ENCODE measurements at regions not wholly inside any gene's neighbourhood (a gene's known extent, or its start where the extent isn't known, plus 50 kb on each side); places are given as distances from the start of the nearest gene placed in this dataset.

GRCh38 chr5:107790671-107791070, 119.9 kb upstream of the EFNA5 start:
- no peak for DNase-seq
- Mint-ChIP-seq H3K9me3 (ENCODE audit: unreplicated experiment) (peaks cover 6% of the 10 kb centered on the region), H3K4me3 (ENCODE audit: unreplicated experiment) (no peak overlapping the region), H3K27ac (ENCODE audit: unreplicated experiment) (no peak overlapping the region), H3K4me1 (ENCODE audit: low read depth, unreplicated experiment) (no peaks in the 10 kb centered on the region), H3K27me3 (ENCODE audit: insufficient read depth, unreplicated experiment) (peaks cover 1% of the 10 kb centered on the region), H3K36me3 (ENCODE audit: insufficient read depth, unreplicated experiment) (no peaks in the 10 kb centered on the region)
- Histone ChIP-seq H3K27me3 (replicated peaks; ENCODE audit: control insufficient read depth, insufficient read depth, low read length) (no peaks in the 10 kb centered on the region), H3K9me3 (no peaks in the 10 kb centered on the region), H3K4me1 (no peaks in the 10 kb centered on the region; the same call in 1 of the 2 replicates), H3K36me3 (ENCODE audit: control insufficient read depth, insufficient read depth, low read length) (no peaks in the 10 kb centered on the region), H3K4me3 (ENCODE audit: low read depth, low read length) (no peak overlapping the region)
- ChIA-PET POLR2A (no interaction called here), CTCF (no interaction called here)
- no peak for TF ChIP-seq CTCF (IDR thresholded peaks at IDR 0.05; ENCODE audit: insufficient read depth in 1 of 2, low read depth in 1 of 2, low read length in 1 of 2, severe bottlenecking in 1 of 2, unreplicated experiment in 1 of 2)
- intact Hi-C loops (cut with micrococcal nuclease; ENCODE audit: unreplicated experiment): no loop called here
- no TSS peak for BruUV-seq (replicated peaks)

DNA sequence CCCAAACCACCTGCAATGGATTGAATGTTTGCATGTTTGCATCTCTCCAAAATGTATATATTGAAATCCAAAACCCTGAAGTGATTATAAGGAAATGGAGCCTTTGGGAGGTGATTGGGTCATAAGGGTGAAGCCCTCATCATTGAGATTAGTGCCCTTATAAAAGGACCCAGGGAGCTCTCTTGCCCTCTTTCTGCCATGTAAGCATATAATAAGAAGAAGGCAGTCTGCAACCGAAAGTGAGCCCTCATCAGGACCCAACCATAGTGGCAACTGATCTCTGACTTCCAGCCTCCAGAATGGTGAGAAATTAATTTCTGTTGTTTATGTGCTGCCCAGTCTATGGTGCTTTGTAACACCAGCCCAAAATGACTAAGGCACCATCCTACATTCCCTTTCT, 115.7 kb upstream of the EFNA5 start:
- Histone ChIP-seq H3K4me3 (ENCODE audit: low read depth, low read length) (no peak overlapping the region), H3K9me3 (no peaks in the 10 kb centered on the region), H3K4me1 (peaks cover 20% of the 10 kb centered on the region), H3K27me3 (replicated peaks; ENCODE audit: control insufficient read depth, insufficient read depth, low read length) (no peaks in the 10 kb centered on the region), H3K36me3 (ENCODE audit: control insufficient read depth, insufficient read depth, low read length) (no peaks in the 10 kb centered on the region)
- TF ChIP-seq CTCF (IDR thresholded peaks at IDR 0.05; ENCODE audit: insufficient read depth in 1 of 2, low read depth in 1 of 2, low read length in 1 of 2, severe bottlenecking in 1 of 2, unreplicated experiment in 1 of 2): no peak
- Mint-ChIP-seq H3K27ac (ENCODE audit: unreplicated experiment) (no peak overlapping the region), H3K9me3 (ENCODE audit: unreplicated experiment) (no peaks in the 10 kb centered on the region), H3K27me3 (ENCODE audit: insufficient read depth, unreplicated experiment) (peaks cover 4% of the 10 kb centered on the region), H3K4me3 (ENCODE audit: unreplicated experiment) (no peak overlapping the region), H3K4me1 (ENCODE audit: low read depth, unreplicated experiment) (peaks cover 15% of the 10 kb centered on the region), H3K36me3 (ENCODE audit: insufficient read depth, unreplicated experiment) (no peaks in the 10 kb centered on the region)
- DNase-seq: no peak
- intact Hi-C loops (cut with micrococcal nuclease; ENCODE audit: unreplicated experiment): no loop called here
- BruUV-seq (replicated peaks): no TSS peak
- ChIA-PET CTCF (no interaction called here), POLR2A (no interaction called here)

DNA sequence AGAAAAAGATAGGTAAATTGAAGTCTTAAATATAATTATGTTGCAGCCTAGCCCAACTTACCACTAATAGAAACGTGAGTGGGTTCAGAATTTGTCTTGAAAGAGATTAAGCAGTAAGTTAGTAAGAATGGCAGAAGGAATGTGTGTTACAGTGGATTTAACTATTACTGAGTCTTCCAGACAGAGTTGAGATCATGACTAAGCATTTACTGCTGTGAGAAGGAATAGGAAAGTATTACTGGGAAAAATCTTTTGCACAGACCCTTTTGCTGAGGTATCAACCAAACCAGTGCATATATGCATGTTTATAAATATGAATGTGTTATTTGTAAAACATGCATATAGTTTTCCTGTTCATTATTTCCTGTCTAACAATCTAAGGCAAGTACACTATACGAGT, 112.8 kb upstream of the EFNA5 start:
- Mint-ChIP-seq H3K4me1 (ENCODE audit: low read depth, unreplicated experiment) (peaks cover 15% of the 10 kb centered on the region), H3K9me3 (ENCODE audit: unreplicated experiment) (peaks cover 16% of the 10 kb centered on the region), H3K27ac (ENCODE audit: unreplicated experiment) (no peak overlapping the region), H3K4me3 (ENCODE audit: unreplicated experiment) (no peak overlapping the region), H3K27me3 (ENCODE audit: insufficient read depth, unreplicated experiment) (peaks cover 4% of the 10 kb centered on the region), H3K36me3 (ENCODE audit: insufficient read depth, unreplicated experiment) (no peaks in the 10 kb centered on the region)
- Histone ChIP-seq H3K27me3 (replicated peaks; ENCODE audit: control insufficient read depth, insufficient read depth, low read length) (no peaks in the 10 kb centered on the region), H3K4me1 (peaks cover 20% of the 10 kb centered on the region), H3K4me3 (ENCODE audit: low read depth, low read length) (no peak overlapping the region), H3K9me3 (no peaks in the 10 kb centered on the region), H3K36me3 (ENCODE audit: control insufficient read depth, insufficient read depth, low read length) (no peaks in the 10 kb centered on the region)
- ChIA-PET CTCF (no interaction called here), POLR2A (no interaction called here)
- no TSS peak for BruUV-seq (replicated peaks)
- intact Hi-C loops (cut with micrococcal nuclease; ENCODE audit: unreplicated experiment): loop anchor here (5.0 kb wide), 2 partner anchors 79 to 111 kb away; partner anchors contain the start of gene EFNA5
- no peak for TF ChIP-seq CTCF (IDR thresholded peaks at IDR 0.05; ENCODE audit: insufficient read depth in 1 of 2, low read depth in 1 of 2, low read length in 1 of 2, severe bottlenecking in 1 of 2, unreplicated experiment in 1 of 2)
- no peak for DNase-seq

Measured in Caco-2 (cell line).